GM12891 (cell line): ENCODE measurements at regions not wholly inside any gene's neighbourhood (a gene's known extent, or its start where the extent isn't known, plus 50 kb on each side); places are given as distances from the start of the nearest gene placed in this dataset.

Source experiments
- PAX5 ChIP-seq: IDR thresholded peaks from 2 replicates; pipeline ENCODE4 v1.6.1; 2011; ENCODE audit warnings: low read length, moderate library complexity, mild to moderate bottlenecking; ENCODE audit not compliant: insufficient read depth, severe bottlenecking
- POLR2A ChIP-seq: IDR thresholded peaks from 2 replicates; pipeline ENCODE4 v1.6.1; 2011; ENCODE audit warnings: low read depth, low read length, control low read depth
- POLR2AphosphoS5 ChIP-seq: IDR thresholded peaks from 2 replicates; pipeline ENCODE4 v1.6.1; 2011; ENCODE audit warnings: low read depth, low read length, control low read depth
- POU2F2 ChIP-seq: IDR thresholded peaks from 2 replicates; pipeline ENCODE4 v1.6.1; 2011; ENCODE audit warnings: low read depth, mild to moderate bottlenecking, control low read depth, low read length, moderate library complexity
- SPI1 ChIP-seq: IDR thresholded peaks from 2 replicates; pipeline ENCODE4 v1.6.1; 2011; ENCODE audit warnings: low read depth, low read length, control low read depth
- TAF1 ChIP-seq: IDR thresholded peaks from 2 replicates; pipeline ENCODE4 v1.6.1; 2011; ENCODE audit warnings: low read depth, low read length, control low read depth

- no peak for TF ChIP-seq TAF1
- no peak for TF ChIP-seq POLR2A
- no peak for TF ChIP-seq POLR2AphosphoS5
- no peak for TF ChIP-seq PAX5
- no peak for TF ChIP-seq SPI1
- no peak for TF ChIP-seq POU2F2
Measured at GRCh38 chr5:3475674-3476073, 120.0 kb upstream of the IRX1 start.
